SH-SY5Y (cell line): ENCODE measurements at regions not wholly inside any gene's neighbourhood (a gene's known extent, or its start where the extent isn't known, plus 50 kb on each side); places are given as distances from the start of the nearest gene placed in this dataset.

Experiments
- GATA2 ChIP-seq: IDR thresholded peaks from 2 replicates; pipeline ENCODE4 v1.6.1; 2011; ENCODE audit warnings: mild to moderate bottlenecking, low read depth, low read length
- GATA3 ChIP-seq: IDR thresholded peaks from 2 replicates; pipeline ENCODE4 v1.6.1; 2011; ENCODE audit warnings: low read depth, mild to moderate bottlenecking, low read length, moderate library complexity

- no peak for TF ChIP-seq GATA2
- TF ChIP-seq GATA3: no peak
Observed at GRCh38 chr6:67839818-67840217, 795.3 kb upstream of the ADGRB3 start.
